GM19099 (cell line): ENCODE measurements at regions not wholly inside any gene's neighbourhood (a gene's known extent, or its start where the extent isn't known, plus 50 kb on each side); places are given as distances from the start of the nearest gene placed in this dataset.

Experiments used
- POLR2A ChIP-seq: IDR thresholded peaks from 3 replicates; pipeline ENCODE4 v1.6.1; 2011; ENCODE audit warnings: low read depth; ENCODE audit not compliant: insufficient read length; ENCODE audit errors: extremely low read depth

DNA sequence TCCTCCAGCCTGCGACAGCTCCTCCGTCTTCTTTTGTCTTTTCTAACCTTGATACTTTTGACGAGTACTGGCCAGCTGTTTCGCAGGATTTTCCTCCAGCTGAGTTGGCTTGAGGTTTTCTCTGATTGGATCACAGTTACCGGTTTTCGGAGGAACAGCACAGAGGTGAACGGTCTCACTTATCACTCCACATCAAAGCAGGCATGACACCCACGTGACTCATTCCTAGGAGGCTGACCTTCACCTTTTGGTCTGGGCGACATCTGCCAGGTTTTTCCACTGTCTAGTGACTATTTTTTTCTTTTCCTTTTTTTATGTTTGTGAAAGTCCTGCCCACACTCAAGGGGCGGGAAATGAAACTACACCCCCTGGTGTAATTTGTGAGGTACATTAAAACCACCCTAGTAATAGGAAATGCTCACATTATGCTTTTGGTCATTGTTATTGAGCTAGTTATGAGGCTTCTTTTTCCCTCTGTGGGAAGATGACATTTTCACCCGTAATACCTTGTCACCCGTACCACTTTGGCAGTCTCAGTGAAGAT is 319.2 kb downstream of the GADD45G start:
- TF ChIP-seq POLR2A: no peak

DNA sequence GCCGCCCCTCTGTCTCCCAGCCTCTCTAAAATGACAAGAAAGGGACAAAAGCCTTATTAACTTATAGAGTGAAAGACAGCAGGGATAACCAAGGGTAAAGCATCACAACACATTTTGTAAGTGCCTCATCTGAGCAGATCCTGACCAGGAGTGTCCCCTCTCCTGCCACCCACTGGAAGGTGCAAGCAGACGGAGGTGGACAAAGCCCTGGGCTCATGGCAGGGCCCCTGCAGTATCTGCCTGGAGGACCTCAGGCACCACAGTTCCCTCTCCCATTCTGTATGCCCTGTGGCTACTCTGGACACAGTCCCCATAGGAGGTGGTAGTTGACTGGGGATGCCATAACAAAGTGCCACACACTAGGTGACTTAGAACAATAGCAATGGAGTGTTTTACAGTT is 319.8 kb downstream of the GADD45G start:
- TF ChIP-seq POLR2A: no peak

DNA sequence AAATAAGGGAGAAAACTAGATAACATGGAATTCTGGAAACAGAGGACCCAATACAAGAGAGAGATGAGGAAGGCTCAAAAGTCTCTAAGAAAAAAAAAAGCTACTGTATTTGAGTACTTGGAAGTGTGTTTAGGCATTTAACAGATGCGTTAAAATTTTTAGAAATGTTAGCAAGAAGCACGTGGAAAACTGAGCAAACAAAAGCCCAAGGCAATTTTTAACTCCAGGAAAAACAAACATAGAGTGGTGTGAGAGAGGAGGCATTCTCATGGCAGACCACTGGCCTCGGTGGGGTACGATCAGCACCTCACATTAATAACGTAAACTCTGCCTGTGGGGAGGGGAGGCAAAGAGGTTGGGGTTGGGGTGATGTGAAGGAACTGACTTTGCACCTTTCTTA is 321.4 kb downstream of the GADD45G start:
- no peak for TF ChIP-seq POLR2A

DNA sequence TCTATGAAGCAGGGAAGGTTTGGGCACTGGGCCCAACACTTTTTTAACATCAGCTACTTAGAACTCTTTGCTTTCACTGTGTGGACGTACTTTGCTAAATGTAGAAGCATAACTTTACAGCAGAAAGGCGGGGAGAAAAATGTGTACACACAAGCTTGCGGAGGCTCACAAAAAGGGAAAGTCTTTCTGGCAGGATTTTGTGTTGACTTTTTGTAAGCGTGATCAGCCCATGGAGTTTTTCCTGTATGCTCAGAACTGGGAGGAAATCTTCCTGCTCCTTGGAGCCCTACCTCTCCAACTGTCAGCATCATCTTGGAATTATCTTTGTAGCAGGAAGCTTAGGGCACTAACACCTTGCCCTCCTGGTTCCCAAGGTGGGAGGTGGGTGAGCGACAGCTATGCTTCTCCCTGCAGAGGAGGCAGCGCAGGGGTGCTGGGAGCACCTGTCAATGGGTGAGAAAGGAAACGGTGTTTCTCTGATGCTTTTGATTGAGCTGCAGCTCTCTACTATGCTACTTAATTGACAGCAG is 321.9 kb downstream of the GADD45G start:
- TF ChIP-seq POLR2A: no peak

DNA sequence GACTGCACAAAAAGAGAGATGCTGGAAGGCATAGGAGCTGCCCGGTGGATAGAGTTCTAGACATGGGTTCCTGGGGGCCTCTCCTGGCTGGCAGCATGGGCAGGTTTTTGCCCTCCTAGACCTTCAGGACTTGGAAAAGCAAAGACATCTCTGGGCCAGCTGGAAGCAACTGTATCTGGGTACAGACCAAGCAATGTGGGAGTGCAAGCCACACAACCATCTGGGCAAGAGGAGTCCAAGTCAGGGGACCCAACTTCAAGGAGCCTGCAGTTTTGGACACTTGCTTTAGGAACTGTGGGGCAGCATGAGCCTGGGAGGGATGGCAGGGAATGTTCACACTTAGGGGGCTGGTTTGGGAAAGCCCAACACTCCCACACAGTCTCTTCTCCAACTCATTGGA is 323.3 kb downstream of the GADD45G start:
- TF ChIP-seq POLR2A: no peak

DNA sequence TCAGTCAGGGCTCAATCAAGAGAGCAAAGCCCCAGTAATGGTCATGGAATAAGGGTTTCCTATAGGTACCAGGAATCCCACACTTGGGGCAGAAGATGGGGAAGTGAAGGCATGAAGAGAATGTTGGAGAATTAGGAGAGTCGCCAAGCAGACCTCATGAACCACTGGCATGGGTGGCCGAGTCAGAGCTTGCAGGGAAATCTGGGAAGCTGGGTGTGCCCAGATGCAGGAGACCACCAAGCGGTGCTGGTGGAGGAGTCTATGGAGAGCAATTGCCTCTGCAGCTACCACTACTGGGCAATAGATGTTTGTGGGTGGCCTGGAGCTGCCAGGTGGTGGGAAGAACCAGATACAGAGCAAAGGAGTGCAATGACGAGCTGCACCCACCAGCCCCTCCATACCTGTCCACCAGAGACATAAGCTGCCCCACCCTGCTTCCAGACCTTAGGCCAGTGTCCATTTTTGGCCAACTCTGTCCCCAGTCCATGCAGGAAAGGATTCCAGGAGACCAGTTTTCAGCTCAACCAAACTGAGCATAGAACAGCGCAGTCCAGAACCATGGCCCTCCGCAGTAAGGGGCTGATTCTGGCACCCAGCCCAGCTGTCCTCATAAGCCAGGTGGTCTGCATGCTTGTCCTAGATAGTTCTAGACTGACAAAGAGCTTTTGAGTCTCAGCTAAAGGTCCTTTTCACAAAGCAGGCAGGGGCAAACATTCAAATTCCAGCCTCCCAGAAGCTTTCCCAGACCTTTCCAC is 323.9 kb downstream of the GADD45G start:
- no peak for TF ChIP-seq POLR2A

DNA sequence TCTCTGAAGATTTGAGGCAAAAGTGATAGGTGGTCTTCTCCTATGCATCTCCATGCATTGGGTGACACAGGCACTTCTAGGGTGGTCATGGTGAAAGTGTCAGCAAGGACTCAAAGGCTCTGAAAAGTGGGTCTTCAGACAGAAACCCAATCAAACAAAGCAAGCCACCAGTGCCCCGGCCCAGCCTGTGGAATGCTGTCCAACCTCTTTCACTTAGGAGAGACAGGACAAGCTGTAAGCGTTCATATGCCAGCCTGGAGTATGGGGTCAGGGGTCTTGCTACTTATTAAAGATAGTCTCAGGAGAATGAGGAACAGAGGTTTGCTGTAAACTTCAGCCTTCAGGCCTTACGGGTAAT is 324.5 kb downstream of the GADD45G start:
- TF ChIP-seq POLR2A: no peak

DNA sequence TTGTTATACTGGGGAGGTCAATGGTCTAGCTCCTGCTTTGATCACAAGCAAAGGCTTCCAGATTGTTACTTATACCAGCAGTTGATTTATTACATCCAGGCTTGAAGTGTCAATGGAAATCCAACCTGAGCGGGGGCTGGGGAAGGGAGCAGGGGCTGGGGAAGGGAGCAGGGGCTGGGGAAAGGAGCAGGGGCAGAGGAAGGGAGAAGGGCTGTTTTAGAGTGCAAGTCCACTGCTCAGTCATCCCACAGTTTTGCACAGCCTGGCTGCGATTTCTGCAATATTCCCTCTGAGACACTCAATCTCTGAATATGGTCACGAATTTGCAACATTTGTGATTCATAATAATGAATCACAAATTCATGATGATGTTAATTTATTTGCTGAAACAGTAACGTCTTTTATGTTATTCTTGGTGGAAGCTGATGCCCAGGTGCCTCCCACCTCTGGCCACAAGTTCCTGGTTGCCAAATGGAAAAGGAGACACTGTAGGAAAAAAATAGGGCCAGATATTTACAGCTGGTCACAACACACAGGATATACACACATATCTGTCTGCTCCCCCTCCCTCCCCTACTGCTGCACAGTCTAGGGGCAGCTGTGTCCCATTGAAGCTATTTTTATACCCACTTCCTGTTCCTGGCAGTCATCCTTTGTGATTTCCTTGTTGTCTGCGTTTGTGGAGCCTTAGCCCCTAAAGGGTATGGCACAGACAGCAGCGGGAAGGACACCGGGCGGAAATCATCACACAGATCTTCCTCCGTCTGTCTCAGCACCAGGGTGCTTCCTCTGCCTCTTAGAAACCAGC is 325.1 kb downstream of the GADD45G start:
- no peak for TF ChIP-seq POLR2A

DNA sequence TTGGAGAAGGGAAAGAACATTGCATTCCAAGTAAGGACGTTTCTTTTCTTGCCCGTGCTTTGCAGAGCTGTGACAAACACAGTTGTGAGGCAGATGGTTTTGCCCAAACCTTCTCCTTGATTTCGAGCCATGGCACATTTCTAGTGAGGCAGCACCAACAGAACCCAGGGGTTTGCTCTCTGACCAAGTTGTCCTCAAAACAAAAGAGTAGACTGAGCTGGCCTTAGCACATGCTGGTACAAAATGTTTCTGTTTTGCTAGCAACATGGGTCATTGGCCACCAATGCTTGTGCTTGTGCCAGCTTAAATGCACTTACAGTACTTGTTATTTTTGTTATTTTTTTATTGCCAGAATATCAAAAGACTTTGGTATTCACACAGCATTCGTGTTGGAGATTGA is 328.8 kb downstream of the GADD45G start:
- no peak for TF ChIP-seq POLR2A

DNA sequence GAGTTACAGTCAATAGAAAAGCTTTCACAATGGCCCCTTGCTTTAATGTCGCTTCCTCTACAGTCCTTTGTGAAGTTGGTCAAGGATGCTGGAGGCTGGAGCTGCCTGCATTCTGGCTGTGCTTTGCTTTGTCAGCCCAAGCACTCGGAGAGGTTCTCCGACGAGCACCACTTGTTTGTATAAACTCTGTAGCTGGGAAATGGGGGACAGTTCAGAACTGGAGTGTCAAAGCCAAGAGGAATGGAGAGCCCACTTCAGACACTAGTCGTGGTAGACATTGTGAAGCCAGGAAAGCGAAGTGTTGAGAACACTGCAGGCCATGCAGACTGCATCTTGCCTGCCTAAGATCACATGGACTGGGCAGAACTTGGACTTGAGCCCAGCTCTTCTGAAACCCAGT is 330.3 kb downstream of the GADD45G start:
- TF ChIP-seq POLR2A: no peak

DNA sequence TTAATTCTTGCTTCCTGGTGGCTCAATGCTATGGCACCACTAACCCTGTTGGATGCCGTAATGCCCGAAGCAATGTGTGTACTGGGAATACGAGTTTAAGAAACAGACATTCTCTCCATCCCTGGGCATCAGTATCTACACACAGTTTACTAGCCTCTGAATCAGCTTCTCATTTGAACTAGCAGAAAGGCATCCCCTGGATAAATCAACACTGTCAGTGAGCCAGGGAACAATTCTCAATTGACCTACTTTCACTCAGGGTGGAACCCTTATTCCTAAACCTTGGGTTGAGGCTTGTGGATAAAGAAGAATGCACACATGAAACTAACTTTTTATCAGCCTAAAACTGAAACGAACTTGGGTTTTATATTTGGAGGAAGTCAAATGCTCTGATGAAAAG is 331.0 kb downstream of the GADD45G start:
- no peak for TF ChIP-seq POLR2A

DNA sequence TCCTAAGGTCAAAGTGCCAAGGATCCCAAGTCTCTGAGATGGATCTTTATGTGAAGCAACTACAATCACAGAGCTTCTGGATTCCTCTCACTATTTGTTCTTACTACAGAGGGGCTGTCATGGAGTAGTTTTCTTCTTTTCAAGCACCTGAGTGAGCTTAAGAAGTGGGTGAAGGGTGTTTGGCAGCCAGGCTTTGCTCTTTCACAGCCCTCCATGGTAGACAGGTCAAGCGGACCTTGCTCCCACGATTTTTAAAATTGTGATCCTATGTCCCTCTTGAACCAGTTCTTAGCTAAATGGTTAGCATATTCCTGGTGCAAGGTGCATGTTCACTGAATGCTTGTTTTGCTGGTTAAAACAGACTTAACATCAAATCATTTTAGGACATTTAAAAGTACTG is 332.2 kb downstream of the GADD45G start:
- TF ChIP-seq POLR2A: no peak

DNA sequence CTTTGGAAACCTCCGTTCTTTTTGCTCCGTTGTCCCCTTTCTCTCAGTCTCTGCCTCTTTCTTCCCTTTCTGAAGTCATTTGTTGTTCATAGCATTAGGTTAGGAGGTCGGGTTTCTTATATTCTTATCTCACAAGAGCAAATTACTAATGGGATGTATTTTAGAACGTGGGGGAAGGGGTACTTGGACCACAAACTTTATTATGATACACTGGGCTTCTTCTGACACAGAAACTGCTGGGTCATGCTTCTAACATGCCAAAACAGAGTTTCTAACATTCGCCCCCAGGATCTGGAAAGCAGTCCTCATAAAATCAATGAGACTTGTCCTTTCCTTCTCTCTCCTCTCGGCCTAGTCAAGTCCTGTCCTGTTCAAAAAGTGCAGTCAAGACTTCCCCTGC is 334.4 kb downstream of the GADD45G start:
- TF ChIP-seq POLR2A: no peak

DNA sequence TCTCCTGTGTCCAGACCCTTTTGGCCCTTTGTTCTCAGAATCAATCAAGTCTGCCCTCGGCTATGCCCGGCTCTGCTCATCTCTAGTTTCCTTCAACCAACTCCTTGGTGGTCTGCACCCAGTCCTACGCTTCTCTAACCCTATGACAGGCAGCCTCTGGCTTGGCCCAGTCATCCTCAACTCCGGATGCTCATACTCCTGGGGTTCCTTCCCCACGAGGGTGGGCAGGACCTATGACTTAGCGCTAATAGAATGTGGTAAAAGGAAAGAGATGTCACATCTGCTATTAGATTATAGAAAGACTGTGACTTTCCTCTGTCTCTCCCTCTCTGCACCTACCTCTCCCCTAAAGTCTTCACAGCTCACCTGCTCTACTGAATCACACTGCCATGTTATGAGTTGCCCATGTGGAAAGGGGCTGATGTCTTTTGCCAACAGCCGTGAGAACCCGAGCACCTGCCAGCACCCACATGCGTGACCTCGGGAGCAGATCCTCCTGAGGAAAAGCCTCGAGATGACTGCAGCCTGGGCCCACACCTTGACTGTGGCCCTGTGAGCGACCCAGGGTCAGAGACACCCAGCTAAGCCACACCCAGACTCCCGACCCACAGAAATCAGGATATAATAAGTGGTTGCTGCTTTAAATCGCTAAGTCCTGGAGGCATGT is 334.9 kb downstream of the GADD45G start:
- no peak for TF ChIP-seq POLR2A

DNA sequence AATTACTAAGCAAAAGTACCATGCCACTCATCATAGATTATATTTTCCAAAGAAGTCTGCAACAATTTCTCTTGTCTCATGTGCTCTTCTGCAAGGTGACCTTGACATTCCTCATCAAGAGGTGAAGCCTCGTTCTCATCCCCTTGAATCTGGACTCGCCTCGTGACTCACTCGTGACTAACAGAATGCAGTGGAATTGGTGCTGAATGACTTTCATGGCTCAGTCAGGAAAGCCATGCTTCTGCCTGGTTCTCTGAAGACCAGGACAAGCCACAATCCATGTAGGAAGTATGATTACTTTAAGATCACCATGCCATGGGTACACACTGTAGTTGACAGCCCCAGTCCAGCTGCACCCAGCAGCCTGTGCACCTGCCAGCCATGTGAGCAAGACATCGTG is 335.8 kb downstream of the GADD45G start:
- TF ChIP-seq POLR2A: no peak
